NT2/D1 (cell line): ENCODE measurements at regions not wholly inside any gene's neighbourhood (a gene's known extent, or its start where the extent isn't known, plus 50 kb on each side); places are given as distances from the start of the nearest gene placed in this dataset.
"Not testable (repeated sequence)": the region's sequence is repeated elsewhere in the genome, so short reads cannot be mapped to it uniquely, and the experiment has no call there.

Experiments used
- DNase-seq: peaks from one replicate; pipeline ENCODE4 v3.0.0-alpha.2; 2011; ENCODE audit warnings: low read depth, low spot score
- H3K27me3 ChIP-seq: 2 replicates; pipeline ENCODE4 v1.6.0; 2011; ENCODE audit warnings: mild to moderate bottlenecking; ENCODE audit not compliant: insufficient read length, insufficient read depth
- H3K36me3 ChIP-seq: 2 replicates; pipeline ENCODE4 v1.6.1; 2011; ENCODE audit warnings: mild to moderate bottlenecking, low read length, mixed read lengths; ENCODE audit not compliant: insufficient read depth, insufficient read length
- H3K4me1 ChIP-seq: 2 replicates; pipeline ENCODE4 v1.5.1; 2011; ENCODE audit not compliant: insufficient read depth, insufficient read length
- H3K4me3 ChIP-seq: 2 replicates; pipeline ENCODE4 v1.5.1; 2011; ENCODE audit warnings: low read depth; ENCODE audit not compliant: insufficient read length
- H3K9ac ChIP-seq: 2 replicates; pipeline ENCODE4 v1.6.0; 2011; ENCODE audit warnings: low read depth; ENCODE audit not compliant: insufficient read length
- H3K9me3 ChIP-seq: 2 replicates; pipeline ENCODE4 v1.5.1; 2011; ENCODE audit warnings: mild to moderate bottlenecking, low read length; ENCODE audit not compliant: insufficient read depth
- SUZ12 ChIP-seq: IDR thresholded peaks from 2 replicates; pipeline ENCODE4 v1.6.1; 2011; ENCODE audit not compliant: insufficient read length, insufficient read depth; ENCODE audit errors: extremely low read depth
- YY1 ChIP-seq: IDR thresholded peaks from 2 replicates; pipeline ENCODE4 v1.6.1; 2011; ENCODE audit not compliant: insufficient read length, insufficient read depth
- ZNF274 ChIP-seq: IDR thresholded peaks from 2 replicates; pipeline ENCODE4 v1.6.1; 2011; ENCODE audit warnings: mild to moderate bottlenecking, low read depth, low read length

DNA sequence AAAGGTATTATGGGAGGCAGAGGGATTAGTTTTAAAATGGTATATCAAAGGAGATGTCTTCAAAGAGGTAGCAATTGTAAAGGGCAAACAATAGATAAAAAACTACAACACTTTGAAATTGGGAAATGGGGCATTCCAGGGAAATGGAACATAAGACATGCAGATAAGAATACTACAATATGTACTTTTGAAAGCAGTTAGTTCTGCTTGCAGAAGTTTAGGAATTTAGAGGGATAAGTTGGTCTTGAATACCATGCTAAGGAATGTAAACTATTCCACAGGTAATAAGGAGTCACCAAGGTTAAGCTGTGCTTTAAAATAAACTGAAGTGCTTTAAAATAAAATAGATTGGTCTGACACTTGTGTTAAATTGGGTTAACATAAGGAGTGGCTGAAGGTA lies 571.7 kb upstream of the ACVR2A start:
- no peak for TF ChIP-seq ZNF274
- TF ChIP-seq YY1, result no peak
- no peak for TF ChIP-seq SUZ12
- Histone ChIP-seq H3K9ac (no peak overlapping the region), H3K27me3 (no peaks in the 10 kb centered on the region), H3K9me3 (no peaks in the 10 kb centered on the region), H3K36me3 (no peaks in the 10 kb centered on the region), H3K4me1 (no peaks in the 10 kb centered on the region), H3K4me3 (no peak overlapping the region)
- DNase-seq, result no peak

DNA sequence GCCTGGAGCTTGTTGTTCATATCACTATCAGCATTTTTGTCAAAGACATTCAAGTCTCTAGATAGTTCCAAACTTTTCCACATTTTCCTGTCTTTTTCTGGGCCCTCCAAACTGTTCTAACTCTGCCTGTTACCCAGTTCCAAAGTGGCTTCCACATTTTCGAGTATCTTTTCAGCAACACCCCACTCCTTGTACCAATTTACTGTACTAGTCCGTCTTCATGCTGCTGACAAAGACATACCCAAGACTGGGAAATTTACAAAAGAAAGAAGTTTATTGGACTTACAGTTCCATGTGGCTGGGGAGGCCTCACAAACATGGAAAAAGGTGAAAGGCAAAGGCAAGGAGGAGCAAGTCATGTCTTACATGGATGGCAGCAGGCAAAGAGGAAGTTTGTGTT lies 575.2 kb upstream of the ACVR2A start:
- not testable (repeated sequence) for H3K4me1 ChIP-seq, H3K9ac ChIP-seq, H3K4me3 ChIP-seq, H3K36me3 ChIP-seq, H3K27me3 ChIP-seq, DNase-seq, H3K9me3 ChIP-seq

DNA sequence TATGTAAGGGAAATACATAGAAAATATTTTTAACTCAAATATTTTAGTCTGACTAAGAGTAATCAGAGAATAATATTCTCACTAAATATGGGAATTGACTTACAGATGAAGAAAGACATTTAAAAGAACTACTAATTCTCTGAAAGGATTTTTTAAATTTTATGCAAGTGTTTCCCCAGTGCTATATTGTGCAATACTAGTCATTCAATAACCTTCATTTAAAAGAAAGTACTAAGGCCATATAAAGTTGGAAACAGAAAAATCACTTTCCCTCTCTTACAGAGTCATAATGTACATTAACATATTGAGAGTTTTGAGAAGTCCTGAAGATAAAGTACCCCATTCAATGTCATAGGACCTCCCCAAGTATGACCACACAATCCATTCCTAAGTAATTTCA lies 584.6 kb upstream of the ACVR2A start:
- Histone ChIP-seq H3K9me3 (no peaks in the 10 kb centered on the region), H3K27me3 (no peaks in the 10 kb centered on the region), H3K4me1 (no peaks in the 10 kb centered on the region), H3K9ac (no peak overlapping the region), H3K4me3 (no peak overlapping the region), H3K36me3 (no peaks in the 10 kb centered on the region)
- TF ChIP-seq YY1, result no peak
- no peak for TF ChIP-seq SUZ12
- TF ChIP-seq ZNF274, result no peak
- DNase-seq, result no peak

DNA sequence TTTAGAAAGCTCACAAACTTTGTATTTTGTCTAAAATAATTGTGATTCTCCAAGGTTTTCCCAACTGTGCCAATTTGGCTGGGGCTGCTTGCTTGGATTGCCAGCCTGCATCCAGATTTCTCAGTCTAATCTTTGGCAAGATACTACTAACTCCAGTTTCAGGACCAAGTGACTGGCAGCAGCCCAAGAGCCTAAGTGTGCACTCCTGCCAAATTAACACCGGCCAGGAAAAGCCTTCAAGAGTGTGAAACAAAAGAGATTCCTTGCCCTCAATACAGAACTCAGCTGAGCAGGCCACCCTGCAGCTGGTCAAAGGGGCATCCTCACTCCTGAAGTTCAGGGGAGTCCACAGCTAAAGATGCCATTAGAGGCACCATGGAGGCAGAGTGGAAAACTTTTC lies 589.0 kb upstream of the ACVR2A start:
- Histone ChIP-seq H3K36me3 (no peaks in the 10 kb centered on the region), H3K9ac (no peak overlapping the region), H3K9me3 (peaks cover 17% of the 10 kb centered on the region), H3K4me3 (no peak overlapping the region), H3K27me3 (no peaks in the 10 kb centered on the region), H3K4me1 (no peaks in the 10 kb centered on the region)
- TF ChIP-seq YY1, result no peak
- TF ChIP-seq ZNF274, result no peak
- TF ChIP-seq SUZ12, result no peak
- DNase-seq, result no peak

DNA sequence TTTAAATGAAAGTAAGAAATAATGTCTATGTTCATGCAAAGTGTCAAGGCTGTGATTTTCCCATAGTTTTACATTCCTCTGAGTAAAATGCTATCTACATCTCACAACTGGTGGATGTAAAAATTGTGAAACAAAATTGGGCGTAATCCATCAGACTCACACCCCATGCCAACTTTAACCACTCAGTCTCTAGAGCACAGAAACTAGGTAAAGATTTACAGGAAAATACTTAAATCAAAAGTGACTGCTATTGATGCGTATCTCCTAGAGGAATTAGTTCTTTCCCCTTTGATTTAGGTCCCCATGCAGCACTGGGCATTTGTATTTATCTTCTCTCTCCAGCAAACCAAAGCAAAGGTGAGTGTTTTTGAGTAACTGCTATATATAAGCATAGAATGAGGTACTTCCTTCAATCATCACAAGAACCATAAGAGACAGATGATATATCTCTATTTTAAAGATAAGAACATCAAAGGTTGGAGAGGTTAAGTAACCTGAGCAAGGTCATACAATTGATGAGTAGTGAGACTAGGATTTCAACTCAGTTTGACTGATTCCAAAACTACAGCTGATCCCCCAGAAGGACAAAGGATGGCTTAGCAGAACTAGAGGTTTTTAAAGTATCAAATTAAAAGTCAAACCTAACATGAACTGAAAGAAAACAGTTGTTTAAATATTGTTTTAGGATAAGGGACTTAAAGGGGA lies 594.0 kb upstream of the ACVR2A start:
- Histone ChIP-seq H3K27me3 (no peaks in the 10 kb centered on the region), H3K36me3 (no peaks in the 10 kb centered on the region), H3K4me3 (no peak overlapping the region), H3K9ac (no peak overlapping the region), H3K4me1 (no peaks in the 10 kb centered on the region), H3K9me3 (peaks cover 17% of the 10 kb centered on the region)
- TF ChIP-seq ZNF274 (no peak), SUZ12 (no peak), YY1 (no peak)
- DNase-seq, result no peak

DNA sequence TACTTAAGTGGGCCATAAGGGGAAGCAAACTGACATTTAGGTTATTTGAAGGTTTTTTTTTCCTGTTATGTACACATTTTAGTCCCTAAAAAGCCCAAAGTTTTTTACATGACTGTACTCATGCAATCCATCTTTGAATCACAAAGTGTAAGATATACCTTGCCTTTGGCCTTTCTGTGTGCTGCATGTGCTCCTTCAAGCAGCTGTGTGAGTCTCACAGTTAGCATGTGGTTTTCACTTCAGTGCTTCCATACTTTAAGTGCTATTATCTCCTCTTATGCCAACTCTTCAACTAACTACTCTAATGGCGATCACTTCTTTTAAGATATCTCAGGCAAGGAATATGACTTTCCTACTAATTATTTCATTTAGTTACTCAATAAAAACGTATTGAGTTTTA lies 597.1 kb upstream of the ACVR2A start:
- TF ChIP-seq SUZ12 (no peak), ZNF274 (no peak), YY1 (no peak)
- no peak for DNase-seq
- Histone ChIP-seq H3K9ac (no peak overlapping the region), H3K4me3 (no peak overlapping the region), H3K36me3 (no peaks in the 10 kb centered on the region), H3K27me3 (no peaks in the 10 kb centered on the region), H3K4me1 (no peaks in the 10 kb centered on the region), H3K9me3 (peaks cover 9% of the 10 kb centered on the region)

DNA sequence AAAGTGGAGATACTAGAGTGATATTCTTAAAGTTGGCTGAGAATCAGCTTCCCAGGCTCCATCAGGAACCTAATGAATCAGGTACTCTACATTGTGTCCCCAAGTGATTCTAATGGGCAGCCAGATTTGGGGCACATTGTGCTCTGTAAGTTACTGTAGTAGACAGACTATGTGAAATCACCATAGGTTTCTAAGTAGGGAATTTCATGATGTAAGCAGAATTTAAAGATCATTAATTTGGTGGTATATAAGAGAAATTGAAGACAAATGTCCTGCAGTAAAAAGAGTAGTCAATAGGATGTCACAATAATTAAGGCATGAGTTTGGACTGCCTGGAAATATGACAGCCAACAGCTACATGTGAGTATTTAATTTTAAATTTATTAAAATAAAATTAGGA lies 602.4 kb upstream of the ACVR2A start:
- TF ChIP-seq ZNF274 (no peak), YY1 (no peak), SUZ12 (no peak)
- no peaks in the 10 kb centered on the region for H3K36me3 ChIP-seq
- no peak for DNase-seq
- H3K9me3 ChIP-seq, result no peaks in the 10 kb centered on the region
- no peak overlapping the region for H3K9ac ChIP-seq
- H3K27me3 ChIP-seq, result no peaks in the 10 kb centered on the region
- no peaks in the 10 kb centered on the region for H3K4me1 ChIP-seq
- H3K4me3 ChIP-seq, result no peak overlapping the region
